SJSA1 (cell line): ENCODE measurements at regions not wholly inside any gene's neighbourhood (a gene's known extent, or its start where the extent isn't known, plus 50 kb on each side); places are given as distances from the start of the nearest gene placed in this dataset.

Source experiments
- DNase-seq, 2 experiments: peaks; one replicate each; pipeline ENCODE4 v3.0.0-alpha.2; 2015 to 2020; ENCODE audit warnings: low spot score in 2 of 2, low read depth in 1 of 2
- H3K27ac ChIP-seq: fragments of 250-450 bp; sonication (Bioruptor Pico); 2 replicates; pipeline ENCODE4 v1.5.1; 2020; ENCODE audit warnings: mild to moderate bottlenecking, moderate library complexity
- H3K27me3 ChIP-seq: fragments of 250-450 bp; sonication (Bioruptor Pico); replicated peaks from 2 replicates; pipeline ENCODE4 v1.5.1; 2020; ENCODE audit warnings: mild to moderate bottlenecking, moderate library complexity
- H3K36me3 ChIP-seq: fragments of 250-450 bp; sonication (Bioruptor Pico); 2 replicates; pipeline ENCODE4 v1.5.1; 2020; ENCODE audit warnings: mild to moderate bottlenecking
- H3K4me1 ChIP-seq: fragments of 250-450 bp; sonication (Bioruptor Pico); replicated peaks from 2 replicates; pipeline ENCODE4 v1.6.1; 2021; ENCODE audit warnings: mild to moderate bottlenecking
- H3K4me3 ChIP-seq: fragments of 250-450 bp; sonication (Bioruptor Pico); 2 replicates; pipeline ENCODE4 v1.5.1; 2020; ENCODE audit warnings: mild to moderate bottlenecking
- H3K9me3 ChIP-seq: fragments of 250-450 bp; sonication (Bioruptor Pico); replicated peaks from 2 replicates; pipeline ENCODE4 v1.5.1; 2020; ENCODE audit warnings: mild to moderate bottlenecking

DNA sequence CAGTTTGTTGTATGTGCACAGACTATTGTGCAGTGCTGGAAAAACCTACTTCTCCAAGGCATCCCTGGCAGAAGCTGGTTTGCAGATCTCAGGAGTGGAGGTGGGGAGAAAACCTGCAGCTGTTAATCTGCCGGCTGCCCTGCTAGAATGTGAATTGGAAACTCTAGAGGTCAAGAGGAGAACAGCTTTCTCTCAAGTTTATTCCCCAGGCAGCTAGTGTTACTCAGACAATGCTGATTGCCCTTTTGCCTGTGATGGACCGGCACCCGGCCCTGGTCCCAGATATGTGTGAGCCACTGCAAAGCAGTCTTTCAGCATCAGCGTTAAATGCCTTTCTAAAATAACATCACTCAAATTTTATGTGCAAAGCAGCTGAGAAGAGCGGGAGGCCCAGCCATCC lies 129.7 kb upstream of the TPM1 start:
- H3K36me3 ChIP-seq: no peaks in the 10 kb centered on the region
- DNase-seq: no peak
- no peaks in the 10 kb centered on the region for H3K9me3 ChIP-seq
- no peaks in the 10 kb centered on the region for H3K27me3 ChIP-seq
- H3K4me3 ChIP-seq: no peak overlapping the region
- peaks cover 5% of the 10 kb centered on the region for H3K4me1 ChIP-seq
- H3K27ac ChIP-seq: no peak overlapping the region

DNA sequence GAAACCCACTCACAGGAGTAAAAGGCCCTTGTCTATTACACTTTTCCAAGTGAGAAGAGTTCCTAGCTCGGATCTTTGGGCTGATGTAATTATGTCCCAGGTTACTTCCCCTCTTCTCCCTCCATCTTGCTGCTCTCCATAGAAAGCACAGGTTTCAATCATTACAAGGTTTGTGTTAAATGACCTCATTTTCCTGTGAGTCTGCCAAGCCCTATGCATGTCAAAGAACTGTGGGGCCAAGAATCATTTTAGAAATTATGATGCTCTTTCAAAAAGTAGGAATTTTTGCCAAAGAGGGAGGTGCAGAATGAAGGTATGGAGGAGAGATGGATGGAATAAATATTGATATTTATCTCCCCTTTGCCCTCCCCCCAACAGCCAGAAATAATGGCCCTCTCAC lies 129.3 kb upstream of the TPM1 start:
- Histone ChIP-seq H3K27ac (no peak overlapping the region), H3K4me3 (no peak overlapping the region), H3K4me1 (peaks cover 5% of the 10 kb centered on the region), H3K27me3 (no peaks in the 10 kb centered on the region), H3K9me3 (no peaks in the 10 kb centered on the region), H3K36me3 (no peaks in the 10 kb centered on the region)
- DNase-seq: no peak

DNA sequence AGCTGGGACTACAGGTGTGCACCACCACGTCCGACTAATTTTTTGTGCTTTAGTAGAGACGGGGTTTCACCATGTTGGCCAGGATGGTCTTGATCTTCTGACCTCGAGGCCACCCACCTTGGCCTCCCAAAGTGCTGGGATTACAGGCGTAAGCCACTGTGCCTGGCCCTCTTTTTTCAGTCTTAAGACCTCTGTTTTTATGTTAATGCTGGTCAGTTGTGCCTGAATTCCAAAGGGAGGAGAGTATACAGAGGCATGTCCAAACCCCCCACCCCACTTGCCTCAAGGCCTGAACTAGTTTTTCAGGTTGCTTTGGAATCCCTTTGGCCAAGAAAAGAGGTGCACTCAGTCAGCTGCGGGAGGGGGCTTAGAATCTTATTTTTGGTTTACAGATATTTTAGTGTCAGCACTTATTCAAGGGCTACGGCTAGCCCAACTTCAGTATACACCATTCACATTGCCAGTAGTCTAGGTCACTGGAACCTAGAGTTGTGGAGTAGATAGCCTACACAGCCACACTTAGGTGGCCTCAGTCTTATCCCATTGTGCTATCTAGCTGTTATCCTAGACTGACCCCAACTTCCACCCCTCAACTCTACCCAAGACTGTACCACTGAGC lies 128.0 kb upstream of the TPM1 start:
- H3K9me3 ChIP-seq: no peaks in the 10 kb centered on the region
- no peak overlapping the region for H3K27ac ChIP-seq
- H3K36me3 ChIP-seq: no peaks in the 10 kb centered on the region
- no peaks in the 10 kb centered on the region for H3K27me3 ChIP-seq
- H3K4me1 ChIP-seq: no peaks in the 10 kb centered on the region
- no peak overlapping the region for H3K4me3 ChIP-seq
- no peak for DNase-seq

DNA sequence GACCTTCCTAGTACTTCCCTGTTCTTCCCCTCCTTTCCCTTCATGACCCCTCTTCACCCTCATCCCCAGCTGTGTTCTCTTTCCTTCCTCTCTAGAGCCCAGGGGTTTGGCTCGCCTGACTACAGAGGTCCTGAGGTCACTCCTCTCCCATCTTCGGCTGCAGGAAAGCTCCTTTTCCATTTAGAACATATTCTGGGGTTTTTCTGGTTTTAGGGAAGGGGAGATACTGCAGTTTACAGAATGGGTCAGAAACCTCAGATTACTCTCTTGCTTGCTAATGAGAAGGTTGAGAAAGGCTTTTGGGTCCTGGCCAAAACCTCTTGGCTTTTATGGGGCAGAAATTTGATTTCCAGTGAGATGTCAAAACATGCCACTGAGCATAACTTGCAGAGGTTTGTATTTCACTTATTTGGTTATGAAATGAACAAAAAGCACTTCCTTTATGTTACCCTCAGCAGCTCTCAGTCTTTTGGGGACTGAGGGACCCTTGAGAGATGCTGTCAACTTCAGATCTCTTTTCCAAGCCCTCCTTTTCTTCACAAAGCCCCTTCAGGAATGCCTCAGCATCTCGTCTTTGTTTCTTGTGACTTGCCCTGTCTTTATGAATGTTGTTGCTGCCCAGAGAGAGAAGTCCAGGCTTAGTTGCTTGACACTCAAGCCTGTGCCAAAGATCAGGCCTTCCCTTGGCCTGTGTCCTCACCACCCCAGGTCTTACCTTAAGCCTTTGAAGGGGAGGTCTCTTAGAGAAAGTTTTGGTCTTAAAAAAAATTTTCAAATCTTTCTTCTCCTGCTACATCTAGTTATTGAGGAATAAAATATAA lies 121.7 kb upstream of the TPM1 start:
- Histone ChIP-seq H3K9me3 (no peaks in the 10 kb centered on the region), H3K4me1 (no peaks in the 10 kb centered on the region), H3K27ac (no peak overlapping the region), H3K36me3 (no peaks in the 10 kb centered on the region), H3K4me3 (no peak overlapping the region), H3K27me3 (no peaks in the 10 kb centered on the region)
- no peak for DNase-seq

DNA sequence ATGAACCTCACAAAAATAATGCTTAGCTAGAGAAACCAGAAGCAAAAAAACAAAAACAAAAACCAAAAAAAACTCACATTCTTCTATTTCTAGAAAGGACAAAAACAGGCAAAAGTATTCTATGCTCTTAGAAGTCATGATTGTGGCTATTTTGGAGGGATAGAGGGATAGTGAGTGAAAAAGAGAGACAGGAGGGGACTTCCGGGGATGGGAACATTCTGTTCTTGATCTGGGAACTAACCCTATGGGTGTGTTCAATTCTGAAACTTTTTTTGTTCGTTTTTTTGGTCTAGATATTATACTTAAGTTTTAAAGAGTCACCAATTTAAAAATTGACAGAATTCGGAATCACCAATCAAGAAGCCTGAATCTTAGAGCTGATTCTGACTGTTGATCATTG lies 120.0 kb upstream of the TPM1 start:
- H3K9me3 ChIP-seq: no peaks in the 10 kb centered on the region
- no peak for DNase-seq

DNA sequence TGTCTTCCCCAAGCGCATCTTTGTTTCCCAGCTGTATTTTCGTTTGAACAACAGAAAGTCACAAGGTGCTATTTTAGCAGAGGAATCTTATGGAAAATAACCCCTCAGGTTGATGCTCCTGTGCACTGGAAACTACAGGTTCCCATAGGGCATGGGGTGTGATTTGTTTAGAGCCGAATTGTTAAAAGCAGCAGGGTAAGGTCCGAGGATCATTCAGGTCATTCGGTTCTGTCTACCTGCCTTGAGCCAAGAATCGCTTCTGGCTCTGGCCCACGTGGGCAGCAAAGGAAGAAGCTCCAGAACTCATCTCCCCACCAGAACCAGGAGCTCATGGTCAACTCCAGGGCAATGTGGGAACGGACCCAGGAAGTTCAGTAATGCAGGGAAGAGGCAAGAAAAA lies 116.7 kb upstream of the TPM1 start:
- no peaks in the 10 kb centered on the region for H3K27me3 ChIP-seq
- H3K4me3 ChIP-seq: no peak overlapping the region
- DNase-seq: no peak
- H3K27ac ChIP-seq: no peak overlapping the region
- peaks cover 24% of the 10 kb centered on the region for H3K4me1 ChIP-seq
- H3K9me3 ChIP-seq: no peaks in the 10 kb centered on the region
- H3K36me3 ChIP-seq: no peaks in the 10 kb centered on the region

More for the DNA sequence above, 120.0 kb upstream of the TPM1 start:
- no peaks in the 10 kb centered on the region for H3K36me3 ChIP-seq
- H3K4me3 ChIP-seq: no peak overlapping the region
- H3K27ac ChIP-seq: no peak overlapping the region
- H3K27me3 ChIP-seq: no peaks in the 10 kb centered on the region
- H3K4me1 ChIP-seq: peaks cover 2% of the 10 kb centered on the region; the same call in 1 of the 2 replicates

DNA sequence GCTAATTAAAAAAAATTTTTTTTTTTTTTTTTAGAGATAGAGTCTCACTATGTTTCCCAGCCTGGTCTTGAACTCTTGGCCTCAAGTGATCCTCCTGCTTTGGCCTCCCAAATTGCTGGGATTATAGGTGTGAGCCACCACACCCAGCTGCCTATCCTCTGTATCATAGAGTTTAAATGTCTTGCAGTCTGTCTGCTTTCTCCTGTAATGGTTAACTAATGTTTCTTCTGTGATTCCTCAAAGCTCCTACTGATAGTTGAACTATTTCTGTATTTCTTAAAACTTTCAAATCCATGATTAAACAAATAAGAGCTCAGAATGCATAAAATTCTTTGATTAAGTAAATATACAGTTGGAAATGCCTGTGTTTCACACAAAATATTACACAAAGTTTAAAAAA lies 115.4 kb upstream of the TPM1 start:
- Histone ChIP-seq H3K27me3 (no peaks in the 10 kb centered on the region), H3K4me3 (no peak overlapping the region), H3K4me1 (peaks cover 26% of the 10 kb centered on the region), H3K27ac (no peak overlapping the region), H3K36me3 (no peaks in the 10 kb centered on the region), H3K9me3 (no peaks in the 10 kb centered on the region)
- no peak for DNase-seq

DNA sequence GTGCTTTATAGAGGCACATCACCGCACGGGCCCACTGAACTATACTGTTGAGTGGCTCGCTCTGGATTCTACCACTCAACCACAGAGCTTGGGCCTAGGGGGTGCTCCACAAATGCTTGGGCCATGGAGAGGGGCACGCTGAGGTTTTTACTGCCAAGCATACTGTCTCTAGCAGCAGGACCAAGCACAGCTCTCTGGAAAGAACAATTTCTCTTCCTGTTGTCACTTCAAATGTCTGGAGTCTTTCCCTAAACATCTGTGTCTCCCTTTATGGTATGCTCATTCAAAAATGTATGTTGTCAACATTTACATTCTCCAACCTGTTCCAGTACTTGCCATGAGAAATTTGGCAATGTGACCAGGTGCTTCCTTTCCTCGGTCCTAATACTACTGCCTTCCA lies 114.7 kb upstream of the TPM1 start:
- Histone ChIP-seq H3K36me3 (no peaks in the 10 kb centered on the region), H3K27ac (peak overlapping the region; percentile 48; the same call in 1 of the 2 replicates), H3K4me1 (peaks cover 32% of the 10 kb centered on the region), H3K9me3 (no peaks in the 10 kb centered on the region), H3K4me3 (no peak overlapping the region), H3K27me3 (no peaks in the 10 kb centered on the region)
- no peak for DNase-seq

DNA sequence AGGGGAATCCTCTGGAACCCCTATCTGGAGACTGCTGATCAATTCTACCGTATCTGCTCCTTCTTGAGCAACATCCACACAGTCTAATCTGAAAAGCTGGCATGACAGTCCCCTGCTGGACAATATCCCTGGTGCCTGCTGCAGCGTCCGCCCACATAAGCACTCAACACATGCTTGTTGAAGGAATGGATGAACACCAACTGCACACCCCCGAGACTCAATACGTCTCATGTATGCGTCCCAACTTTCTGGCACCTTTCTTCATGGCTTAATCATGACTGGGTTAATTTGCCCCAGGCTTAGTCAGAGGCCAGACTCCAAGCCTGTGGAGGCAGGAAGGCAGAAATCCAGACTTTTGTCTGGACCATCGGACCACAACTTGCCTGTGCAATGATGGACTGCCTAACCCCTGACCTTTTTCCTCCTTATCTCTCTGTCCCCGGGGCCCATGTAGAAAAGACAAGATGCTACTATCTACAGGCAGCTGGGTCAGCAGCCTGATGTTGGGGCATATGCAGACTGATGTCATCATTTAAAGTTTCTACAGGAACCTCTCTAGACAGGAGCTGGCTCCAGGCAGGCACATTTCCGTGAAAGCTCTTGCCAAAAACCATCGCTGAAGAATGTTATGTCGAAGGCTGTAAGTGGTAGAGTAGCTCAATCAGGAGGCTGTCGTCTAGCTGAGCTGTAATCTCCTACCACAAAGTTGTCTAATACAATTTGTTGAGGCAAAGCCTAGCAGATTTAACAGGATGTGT lies 114.1 kb upstream of the TPM1 start:
- Histone ChIP-seq H3K36me3 (no peaks in the 10 kb centered on the region), H3K4me1 (peaks cover 38% of the 10 kb centered on the region), H3K27me3 (no peaks in the 10 kb centered on the region), H3K9me3 (no peaks in the 10 kb centered on the region), H3K27ac (peak overlapping the region; percentile 48), H3K4me3 (no peak overlapping the region)
- peak in 1 of 2 experiments; percentile 63 for DNase-seq

DNA sequence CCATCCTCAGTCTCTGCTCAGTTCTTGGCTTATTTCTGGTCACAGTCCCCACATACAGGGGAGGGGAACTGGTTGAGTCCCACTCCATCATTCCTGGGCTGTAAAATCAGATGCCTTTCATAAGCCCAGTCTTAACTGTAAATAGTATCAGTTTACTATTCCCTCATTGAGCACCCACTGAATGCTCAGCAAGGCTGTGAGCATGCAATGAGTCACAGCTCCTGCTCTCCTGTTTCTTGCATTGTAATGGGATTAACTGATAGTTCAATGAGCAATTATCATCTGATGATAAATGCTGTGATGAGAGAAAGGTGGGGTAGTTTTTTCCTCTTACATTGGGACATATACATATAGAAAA lies 113.6 kb upstream of the TPM1 start:
- Histone ChIP-seq H3K9me3 (no peaks in the 10 kb centered on the region), H3K4me3 (no peak overlapping the region), H3K27ac (peak overlapping the region; percentile 48), H3K27me3 (no peaks in the 10 kb centered on the region), H3K36me3 (no peaks in the 10 kb centered on the region), H3K4me1 (peaks cover 39% of the 10 kb centered on the region)
- no peak for DNase-seq

DNA sequence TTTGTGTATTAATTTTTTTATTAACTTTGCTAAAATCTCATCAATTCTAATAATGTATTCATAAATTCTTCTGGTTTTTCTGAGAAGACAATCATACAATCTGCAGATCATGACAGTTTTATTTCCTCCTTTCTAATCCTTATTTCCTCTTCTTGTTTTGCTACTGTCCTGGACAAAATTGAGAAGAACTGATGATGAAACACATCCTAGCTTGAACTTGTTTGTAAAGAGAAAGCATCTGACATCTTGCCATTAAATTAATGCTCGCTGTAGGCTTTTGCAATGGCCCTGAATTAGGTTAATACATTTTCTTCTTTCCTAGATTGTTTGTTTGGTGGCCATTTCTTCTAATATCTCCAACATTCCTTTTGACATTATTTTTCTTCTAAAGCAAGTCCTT lies 110.9 kb upstream of the TPM1 start:
- H3K27me3 ChIP-seq: no peaks in the 10 kb centered on the region
- H3K27ac ChIP-seq: no peak overlapping the region
- H3K36me3 ChIP-seq: no peaks in the 10 kb centered on the region
- no peak for DNase-seq
- H3K9me3 ChIP-seq: no peaks in the 10 kb centered on the region
- H3K4me3 ChIP-seq: no peak overlapping the region
- peaks cover 39% of the 10 kb centered on the region for H3K4me1 ChIP-seq

DNA sequence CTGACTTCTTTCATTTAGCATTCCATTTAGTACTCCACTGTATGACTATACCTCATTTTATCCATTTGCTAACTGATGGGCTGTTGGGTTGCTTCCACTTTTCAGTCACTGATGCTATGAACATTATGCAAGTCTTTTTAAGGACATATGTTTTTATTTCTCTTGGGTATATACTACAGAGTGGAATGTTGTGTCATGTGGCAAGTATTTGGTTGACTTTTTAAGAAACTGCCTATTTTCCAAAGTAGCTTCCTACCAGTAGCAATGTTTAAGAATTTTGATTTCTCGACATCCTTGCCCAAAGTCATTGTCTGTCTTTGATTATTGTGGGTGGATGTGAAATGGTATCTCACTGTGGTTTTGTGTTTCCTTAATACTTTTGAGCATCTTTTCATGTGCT lies 110.1 kb upstream of the TPM1 start:
- Histone ChIP-seq H3K4me1 (peaks cover 37% of the 10 kb centered on the region), H3K36me3 (no peaks in the 10 kb centered on the region), H3K27me3 (no peaks in the 10 kb centered on the region), H3K27ac (peak overlapping the region; percentile 33), H3K4me3 (no peak overlapping the region), H3K9me3 (no peaks in the 10 kb centered on the region)
- peak in 1 of 2 experiments; percentile 60 for DNase-seq

DNA sequence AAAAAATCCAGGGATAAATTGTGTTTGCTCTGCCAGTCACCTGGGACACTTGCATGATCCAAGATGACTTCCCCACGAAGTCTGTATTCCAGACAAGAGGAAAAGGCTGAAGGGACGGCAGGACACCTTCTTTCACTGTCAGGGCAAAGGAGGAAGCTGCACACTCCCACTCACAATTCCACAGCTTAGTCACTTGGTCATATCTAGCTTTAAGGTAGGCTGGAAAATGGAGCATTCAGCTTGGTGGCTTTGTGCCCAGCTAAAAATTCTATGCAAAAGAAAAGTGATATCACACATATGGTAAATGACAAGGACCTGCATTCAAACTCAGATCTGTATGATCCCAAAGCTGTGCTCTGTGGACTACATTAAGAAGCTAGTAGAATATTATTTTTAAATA lies 109.2 kb upstream of the TPM1 start:
- H3K27me3 ChIP-seq: no peaks in the 10 kb centered on the region
- peaks cover 28% of the 10 kb centered on the region for H3K4me1 ChIP-seq
- DNase-seq: no peak
- H3K9me3 ChIP-seq: no peaks in the 10 kb centered on the region
- no peak overlapping the region for H3K4me3 ChIP-seq
- H3K27ac ChIP-seq: no peak overlapping the region
- no peaks in the 10 kb centered on the region for H3K36me3 ChIP-seq
